Heart right ventricle (tissue), 16 donors: ENCODE measurements at regions not wholly inside any gene's neighbourhood (a gene's known extent, or its start where the extent isn't known, plus 50 kb on each side); places are given as distances from the start of the nearest gene placed in this dataset.
"Not testable (repeated sequence)": the region's sequence is repeated elsewhere in the genome, so short reads cannot be mapped to it uniquely, and the experiment has no call there.

Experiments
- ATAC-seq, 8 donors: fragments of 200-7000 bp; cut with Tn5 transposase; one replicate each; pipeline ENCODE4 v1.9.1; 2020; ENCODE audit warnings: mild to moderate bottlenecking in 8 of 8, moderate library complexity in 8 of 8, moderate number of reproducible peaks in 1 of 8
- DNase-seq, 2 donors: peaks; one replicate each; pipeline ENCODE4 v3.0.0-alpha.2; 2020
- H3K27ac ChIP-seq, 10 donors: fragments of 200-600 bp; sonication (generic) in 2 of 10; one replicate each; pipeline versions ENCODE4 v1.5.0 to v1.8.0; 2020 to 2022; ENCODE audit warnings: mild to moderate bottlenecking in 3 of 10
- H3K27me3 ChIP-seq, 7 donors: fragments of 200-600 bp; one replicate each; pipeline ENCODE4 v1.8.0; 2021 to 2022; ENCODE audit warnings: mild to moderate bottlenecking in 2 of 7
- H3K36me3 ChIP-seq, 9 donors: fragments of 200-600 bp; sonication (generic) in 1 of 9; one replicate each; pipeline versions ENCODE4 v1.5.0 to v1.8.0; 2020 to 2022; ENCODE audit warnings: mild to moderate bottlenecking in 2 of 9
- H3K4me1 ChIP-seq, 9 donors: fragments of 200-600 bp; sonication (generic) in 1 of 9; one replicate each; pipeline versions ENCODE4 v1.5.0 to v1.8.0; 2020 to 2022; ENCODE audit warnings: mild to moderate bottlenecking in 4 of 9
- H3K4me3 ChIP-seq, 10 donors: fragments of 200-600 bp; sonication (generic) in 2 of 10; one replicate each; pipeline versions ENCODE4 v1.5.0 to v1.8.0; 2020 to 2022; ENCODE audit warnings: mild to moderate bottlenecking in 7 of 10, moderate library complexity in 2 of 10
- H3K9me3 ChIP-seq, 11 donors: fragments of 200-600 bp in 10 of 11; sonication (generic) in 2 of 11; one replicate each; pipeline versions ENCODE4 v1.5.0 to v1.8.0; 2013 to 2022; ENCODE audit warnings: mild to moderate bottlenecking in 2 of 11, control low read depth in 1 of 11, moderate library complexity in 1 of 11
- CTCF ChIP-seq, 9 donors: fragments of 200-600 bp; sonication (generic) in 2 of 9; IDR thresholded peaks; one replicate each; pipeline versions ENCODE4 v1.5.0 to v1.8.0; 2021 to 2022; ENCODE audit warnings: antibody characterized with exemption in 9 of 9, mild to moderate bottlenecking in 5 of 9, moderate library complexity in 1 of 9
- WGBS, 2 donors: extraction: QIAGEN DNeasy Blood & Tissue Kit; methylation state at CpG; one replicate each; pipeline ENCODE4 v1.1.7; 2013; ENCODE audit warnings: inconsistent platforms in 1 of 2; 5-methylcytosine and 5-hydroxymethylcytosine counted together
- intact Hi-C, 10 donors: fragments of 100-400 bp; cut with DNase I; formaldehyde crosslinking; loops; one replicate each; pipeline versions ENCODE4 v1.11.1 to v1.14.2; 2022
- donor health status: Arrhythmogenic right ventricular cardiomyopathy.
- donor health status: ischemic (EF 13 %, LVEDD 7.1; RV severe dilation, severe dysfunction).
- donor health status: healthy with polysubstance abuse.
- donor health status: DM: no; HTN: yes; CAD: no.
- donor health status: DM: no; HTN: no; CAD: no.
- donor health status: ischemic (EF 25% LVEDD 6.9; RV normal size, moderate dysfunction).
- donor health status: ischemic (EF 25% LVEDD 5.7; RV mildly dilated, moderate dysfunction).
- donor health status: healthy.
- donor health status: DM: yes; HTN: yes; CAD: no.
- donor health status: Ischemic cardiomyopathy.
- donor health status: ischemic (EF 35%, LVEDD 5.7; RV mildly dilated, moderate dysfunction).
- donor health status: nonischemic (EF 11% LVEDD 7.7; RV severe dilation, severe dysfunction).
- donor health status: DM: yes; HTN: yes; CAD: no.
- donor health status: PGD.
- donor health status: ischemic (EF 29% LVEDD 5.4; RV normal size, mild dysfunction).
- donor health status: nonischemic (EF 23%, LVEDD 6.1; RV moderate dilation, normal function).

- Histone ChIP-seq H3K4me1 (peaks cover 9 to 68% (median 51%) of the 10 kb centered on the region in 9 donors), H3K9me3 (no peaks in the 10 kb centered on the region), H3K36me3 (no peaks in the 10 kb centered on the region), H3K27me3 (no peaks in the 10 kb centered on the region), H3K4me3 (peak overlapping the region in 8 of 10 donors; percentile 10 to 43 (median 35)), H3K27ac (peak overlapping the region; percentile 12 to 82 (median 64))
- ATAC-seq: peak in 1 of 8 donors; percentile 18
- no peak for DNase-seq
- intact Hi-C loops: loop anchor here in 2 of 10 donors (10.0 kb wide), 2 partner anchors 180 to 270 kb away; no protein-coding TSS in a partner anchor
- WGBS, 2 donors: 31 to 56% methylated on average over 4 of the region's 4 CpGs
- no peak for TF ChIP-seq CTCF (IDR thresholded peaks at IDR 0.05)
Measured at GRCh38 chr16:14015033-14015432, 56.1 kb upstream of the MRTFB start.

- no peak for ATAC-seq
- H3K27ac ChIP-seq: peak overlapping the region; percentile 12 to 82 (median 64)
- no peak for DNase-seq
- no peaks in the 10 kb centered on the region for H3K9me3 ChIP-seq
- H3K27me3 ChIP-seq: no peaks in the 10 kb centered on the region
- peaks cover 9 to 68% (median 51%) of the 10 kb centered on the region in 9 donors for H3K4me1 ChIP-seq
- intact Hi-C loops: loop anchor here in 2 of 10 donors (10.0 kb wide), 2 partner anchors 179 to 269 kb away; no protein-coding TSS in a partner anchor
- no peak for TF ChIP-seq CTCF (IDR thresholded peaks at IDR 0.05)
- H3K4me3 ChIP-seq: peak overlapping the region in 9 of 10 donors; percentile 4 to 43 (median 35)
- WGBS, 2 donors: 53 to 59% methylated on average over 11 of the region's 11 CpGs
- no peaks in the 10 kb centered on the region for H3K36me3 ChIP-seq
Measured at GRCh38 chr16:14015461-14015860, 55.7 kb upstream of the MRTFB start.

- WGBS, 2 donors: 27 to 37% methylated on average over 2 of the region's 2 CpGs
- Histone ChIP-seq H3K36me3 (no peaks in the 10 kb centered on the region), H3K27ac (peak overlapping the region; percentile 12 to 82 (median 64)), H3K4me3 (peak overlapping the region in 9 of 10 donors; percentile 4 to 43 (median 35)), H3K27me3 (no peaks in the 10 kb centered on the region), H3K4me1 (peaks cover 9 to 68% (median 51%) of the 10 kb centered on the region in 9 donors), H3K9me3 (peaks cover 0 to under 1% (median 0%) of the 10 kb centered on the region in 11 donors)
- intact Hi-C loops: loop anchor here in 2 of 10 donors (10.0 kb wide), 2 partner anchors 179 to 269 kb away; no protein-coding TSS in a partner anchor
- ATAC-seq: peak; percentile 29 to 75 (median 70)
- DNase-seq: no peak
- peak in 5 of 9 donors; percentile 9 to 25 (median 23) for TF ChIP-seq CTCF (IDR thresholded peaks at IDR 0.05)
Measured at GRCh38 chr16:14015948-14016347, 55.2 kb upstream of the MRTFB start.

GRCh38 chr16:14016362-14016761 is 54.8 kb upstream of the MRTFB start:
- H3K36me3 ChIP-seq, H3K9me3 ChIP-seq, ATAC-seq, H3K27me3 ChIP-seq, DNase-seq: not testable (repeated sequence)
- H3K4me1 ChIP-seq: peaks cover 9 to 68% (median 49%) of the 10 kb centered on the region in 9 donors
- 90 to 93% methylated on average over 15 of the region's 15 CpGs for WGBS, 2 donors
- H3K27ac ChIP-seq: peak overlapping the region in 8 of 10 donors; percentile 13 to 82 (median 69)
- H3K4me3 ChIP-seq: peak overlapping the region in 1 of 10 donors; percentile 39
- intact Hi-C loops: loop anchor here in 2 of 10 donors (10.0 kb wide), 2 partner anchors 178 to 268 kb away; no protein-coding TSS in a partner anchor

GRCh38 chr16:14017886-14018285 is 53.2 kb upstream of the MRTFB start:
- ATAC-seq (no peak), DNase-seq (no peak)
- TF ChIP-seq CTCF (IDR thresholded peaks at IDR 0.05): no peak
- intact Hi-C loops: loop anchor here in 2 of 10 donors (10.0 kb wide), 2 partner anchors 177 to 267 kb away; no protein-coding TSS in a partner anchor
- H3K36me3 ChIP-seq: no peaks in the 10 kb centered on the region
- peaks cover 0 to 6% (median 0%) of the 10 kb centered on the region in 11 donors for H3K9me3 ChIP-seq
- no peak overlapping the region for H3K4me3 ChIP-seq
- H3K27ac ChIP-seq: no peak overlapping the region
- H3K27me3 ChIP-seq: no peaks in the 10 kb centered on the region
- H3K4me1 ChIP-seq: peaks cover 6 to 53% (median 33%) of the 10 kb centered on the region in 9 donors
- 81 to 97% methylated on average over 2 of the region's 2 CpGs for WGBS, 2 donors
